Thoracic aorta (tissue), 2 donors: ENCODE measurements at regions not wholly inside any gene's neighbourhood (a gene's known extent, or its start where the extent isn't known, plus 50 kb on each side); places are given as distances from the start of the nearest gene placed in this dataset.
"Not testable (repeated sequence)": the region's sequence is repeated elsewhere in the genome, so short reads cannot be mapped to it uniquely, and the experiment has no call there.

Experiments used
- ATAC-seq: fragments of 150-250 bp; one replicate; pipeline ENCODE4 v1.8.0; 2017; ENCODE audit warnings: low read depth; ENCODE audit not compliant: insufficient number of reproducible peaks, low FRiP score
- DNase-seq: peaks from one replicate; pipeline ENCODE4 v3.0.0-alpha.2; 2020; ENCODE audit warnings: low spot score
- H3K27ac ChIP-seq, 2 donors: fragments of 200-600 bp; sonication (generic); 1 replicate in 1 of 2; 2 replicates in 1 of 2; pipeline ENCODE4 v1.5.1; 2016; ENCODE audit warnings: mild to moderate bottlenecking in 2 of 2, moderate library complexity in 2 of 2
- H3K27me3 ChIP-seq: fragments of 200-600 bp; sonication (generic); replicated peaks from 2 replicates; pipeline ENCODE4 v1.6.0; 2016; ENCODE audit warnings: mild to moderate bottlenecking; ENCODE audit not compliant: insufficient read depth
- H3K36me3 ChIP-seq: fragments of 200-600 bp; sonication (generic); one replicate; pipeline ENCODE4 v1.5.1; 2016
- H3K4me1 ChIP-seq, 2 donors: fragments of 200-600 bp; sonication (generic); 1 replicate in 1 of 2; 2 replicates in 1 of 2; pipeline versions ENCODE4 v1.5.1 to v1.6.0; 2016; ENCODE audit warnings: low read depth in 2 of 2, mild to moderate bottlenecking in 1 of 2; ENCODE audit not compliant: control insufficient read depth in 1 of 2
- H3K4me3 ChIP-seq: fragments of 200-600 bp; sonication (generic); 2 replicates; pipeline ENCODE4 v1.5.1; 2016; ENCODE audit warnings: mild to moderate bottlenecking
- H3K9me3 ChIP-seq: fragments of 200-600 bp; sonication (generic); 2 replicates; pipeline ENCODE4 v1.5.1; 2016
- TF ChIP-seq, protein P1 (sequence below): fragments of 200-600 bp; sonication (generic); IDR thresholded peaks from one replicate; pipeline ENCODE4 v1.5.1; 2019; ENCODE audit warnings: antibody characterized with exemption

GRCh38 chr4:3626131-3626884 lies 94.1 kb upstream of the LRPAP1 start:
- H3K4me1 ChIP-seq, DNase-seq, H3K9me3 ChIP-seq, H3K27ac ChIP-seq, H3K4me3 ChIP-seq, H3K27me3 ChIP-seq, H3K36me3 ChIP-seq, ATAC-seq: not testable (repeated sequence)

DNA sequence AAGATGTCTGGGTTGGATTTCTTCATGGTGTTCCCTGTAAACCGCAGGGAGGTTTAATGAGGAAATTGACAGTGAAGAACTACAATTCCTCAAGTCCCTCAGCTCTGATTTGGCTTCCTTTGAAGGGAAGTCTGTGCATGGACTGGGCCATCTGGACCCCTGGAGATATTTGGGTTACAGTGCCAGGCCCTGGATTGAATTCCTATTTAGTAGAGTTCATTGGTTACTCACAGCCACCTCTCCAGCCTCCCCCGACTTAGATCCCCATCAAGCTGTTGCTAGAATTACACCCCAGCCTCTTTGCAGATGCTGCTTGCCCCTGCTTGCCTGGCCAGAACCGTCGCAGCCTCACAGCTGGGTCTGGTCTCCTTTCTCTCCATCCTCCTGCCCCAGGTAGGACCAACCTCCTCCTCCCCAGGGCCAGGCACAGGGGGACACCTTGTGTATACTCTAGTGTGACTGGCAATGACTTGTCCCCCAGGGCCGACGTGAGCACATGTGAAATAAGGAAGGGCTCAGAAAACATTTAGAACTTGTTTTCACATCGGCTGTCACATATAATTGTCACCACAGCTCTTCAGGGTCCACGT lies 93.2 kb upstream of the LRPAP1 start:
- H3K4me1 ChIP-seq, H3K27ac ChIP-seq, H3K27me3 ChIP-seq, DNase-seq, H3K36me3 ChIP-seq, H3K4me3 ChIP-seq, ATAC-seq, H3K9me3 ChIP-seq: not testable (repeated sequence)

DNA sequence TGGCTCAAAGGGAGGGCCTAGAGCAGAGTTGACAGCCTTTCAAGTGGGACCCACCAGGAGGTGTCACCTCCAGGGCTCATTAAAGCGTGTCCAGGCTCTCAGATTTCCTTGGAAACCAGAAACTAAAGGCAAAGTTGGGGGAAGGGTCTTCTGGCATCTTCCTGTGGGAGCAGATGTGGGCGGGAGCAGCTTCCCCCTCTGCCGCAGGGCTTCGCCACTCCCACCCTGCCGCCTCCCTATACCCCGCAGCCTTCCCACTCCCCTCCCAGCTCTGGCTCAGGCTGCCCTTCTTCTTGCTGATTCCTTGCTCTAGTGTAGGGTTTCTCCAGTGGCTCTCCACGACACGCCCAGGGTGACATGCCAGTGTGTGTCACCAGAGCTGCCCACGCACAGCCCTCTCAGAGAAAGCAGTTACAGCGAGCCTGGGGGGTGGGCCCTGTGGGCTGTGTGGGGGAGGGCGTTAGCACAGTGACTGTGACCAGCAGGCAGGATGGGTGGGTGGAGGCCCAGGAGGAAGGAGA lies 91.6 kb upstream of the LRPAP1 start:
- H3K27me3 ChIP-seq, H3K27ac ChIP-seq, H3K4me3 ChIP-seq, ATAC-seq, H3K36me3 ChIP-seq, H3K4me1 ChIP-seq, DNase-seq, H3K9me3 ChIP-seq: not testable (repeated sequence)

DNA sequence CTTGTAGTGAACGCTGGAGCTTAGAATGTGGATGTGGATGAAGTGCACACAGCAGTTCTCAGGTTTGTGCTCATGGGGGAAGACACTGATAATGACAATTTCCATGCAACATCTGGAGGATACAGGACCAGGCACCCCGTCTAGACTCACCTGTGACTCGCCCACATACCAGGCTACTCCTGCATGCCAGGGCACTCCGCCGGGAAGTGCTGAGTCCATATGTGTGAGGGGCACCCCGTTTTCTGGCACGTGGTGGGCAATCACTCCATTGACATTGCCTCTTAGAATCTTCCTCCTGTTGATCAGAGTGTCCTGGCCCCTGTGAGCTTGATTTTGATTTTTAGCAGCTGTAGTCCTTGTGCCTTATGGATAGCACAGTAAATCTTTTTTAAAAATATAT lies 90.9 kb upstream of the LRPAP1 start:
- no peaks in the 10 kb centered on the region for H3K9me3 ChIP-seq
- H3K4me1 ChIP-seq, result no peaks in the 10 kb centered on the region
- H3K27ac ChIP-seq, result no peak overlapping the region
- DNase-seq (no peak), ATAC-seq (no peak)
- H3K27me3 ChIP-seq, result no peaks in the 10 kb centered on the region
- H3K36me3 ChIP-seq, result no peaks in the 10 kb centered on the region
- H3K4me3 ChIP-seq, result no peak overlapping the region
- TF ChIP-seq, protein P1, sequence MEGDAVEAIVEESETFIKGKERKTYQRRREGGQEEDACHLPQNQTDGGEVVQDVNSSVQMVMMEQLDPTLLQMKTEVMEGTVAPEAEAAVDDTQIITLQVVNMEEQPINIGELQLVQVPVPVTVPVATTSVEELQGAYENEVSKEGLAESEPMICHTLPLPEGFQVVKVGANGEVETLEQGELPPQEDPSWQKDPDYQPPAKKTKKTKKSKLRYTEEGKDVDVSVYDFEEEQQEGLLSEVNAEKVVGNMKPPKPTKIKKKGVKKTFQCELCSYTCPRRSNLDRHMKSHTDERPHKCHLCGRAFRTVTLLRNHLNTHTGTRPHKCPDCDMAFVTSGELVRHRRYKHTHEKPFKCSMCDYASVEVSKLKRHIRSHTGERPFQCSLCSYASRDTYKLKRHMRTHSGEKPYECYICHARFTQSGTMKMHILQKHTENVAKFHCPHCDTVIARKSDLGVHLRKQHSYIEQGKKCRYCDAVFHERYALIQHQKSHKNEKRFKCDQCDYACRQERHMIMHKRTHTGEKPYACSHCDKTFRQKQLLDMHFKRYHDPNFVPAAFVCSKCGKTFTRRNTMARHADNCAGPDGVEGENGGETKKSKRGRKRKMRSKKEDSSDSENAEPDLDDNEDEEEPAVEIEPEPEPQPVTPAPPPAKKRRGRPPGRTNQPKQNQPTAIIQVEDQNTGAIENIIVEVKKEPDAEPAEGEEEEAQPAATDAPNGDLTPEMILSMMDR, result no peak

DNA sequence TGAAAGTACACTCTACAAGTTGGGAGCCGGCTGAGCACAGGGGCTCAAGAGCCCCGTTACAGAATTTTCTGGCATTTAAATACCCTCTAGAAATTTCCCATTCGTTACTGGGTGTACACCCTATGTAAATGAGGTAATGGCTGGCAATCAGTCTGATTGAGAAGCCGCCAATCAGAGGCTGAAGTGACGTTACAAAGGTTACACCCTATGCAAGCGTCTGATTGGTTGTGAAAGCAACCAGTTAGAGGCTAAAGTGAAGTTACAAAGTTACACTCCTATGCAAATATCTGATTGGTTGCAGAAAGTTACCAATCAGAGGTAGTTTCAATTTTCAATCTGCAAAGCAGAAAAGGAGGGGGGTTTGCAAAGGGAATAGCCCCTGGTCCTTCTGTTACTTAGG lies 88.1 kb upstream of the LRPAP1 start:
- H3K4me3 ChIP-seq, H3K4me1 ChIP-seq, ATAC-seq, H3K36me3 ChIP-seq, H3K27ac ChIP-seq, H3K9me3 ChIP-seq, DNase-seq, H3K27me3 ChIP-seq: not testable (repeated sequence)

DNA sequence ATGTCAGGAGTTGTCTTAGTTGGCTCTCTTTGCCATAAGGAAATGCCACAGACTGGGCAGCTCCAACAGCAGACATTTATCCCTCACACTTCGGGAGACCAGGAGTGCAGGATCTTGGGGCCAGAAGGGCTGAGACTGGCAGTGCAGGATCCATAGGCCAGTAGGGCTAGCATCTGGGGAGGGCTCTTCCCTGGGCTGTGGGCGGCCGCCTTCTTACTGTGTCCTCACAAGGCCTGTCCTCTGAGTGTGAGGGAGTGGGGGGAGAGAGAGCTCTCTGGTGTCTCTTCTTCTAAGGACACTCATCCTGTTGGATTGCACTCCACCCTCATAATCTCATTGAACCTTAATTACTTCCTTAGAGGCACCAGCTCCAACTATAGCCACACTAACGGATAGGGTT lies 87.5 kb upstream of the LRPAP1 start:
- not testable (repeated sequence) for H3K4me3 ChIP-seq, H3K27ac ChIP-seq, H3K27me3 ChIP-seq, H3K4me1 ChIP-seq, H3K36me3 ChIP-seq, H3K9me3 ChIP-seq, ATAC-seq, DNase-seq

DNA sequence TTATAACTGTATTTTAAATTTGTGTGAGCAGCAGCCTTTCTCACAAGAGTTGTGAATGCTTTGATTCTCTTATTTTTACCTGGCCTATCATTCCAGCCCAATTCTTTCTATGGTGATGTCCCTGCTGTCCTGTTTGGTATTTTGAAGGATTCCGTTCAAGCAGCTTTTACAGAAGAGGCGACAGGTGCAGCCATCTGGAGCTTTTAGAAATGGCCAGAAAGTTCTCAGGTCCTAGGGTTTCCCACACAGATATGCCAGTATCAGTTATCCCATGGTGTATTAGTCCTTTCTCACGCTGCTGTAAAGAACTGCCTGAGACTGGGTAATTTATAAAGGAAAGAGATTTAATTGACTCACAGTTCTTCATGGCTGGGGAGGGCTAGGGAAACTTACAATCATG lies 86.1 kb upstream of the LRPAP1 start:
- H3K36me3 ChIP-seq, ATAC-seq, DNase-seq: not testable (repeated sequence)

More for the DNA sequence above, 86.1 kb upstream of the LRPAP1 start:
- not testable (repeated sequence) for H3K27me3 ChIP-seq, H3K4me3 ChIP-seq, H3K27ac ChIP-seq, H3K9me3 ChIP-seq
- peaks cover 0 to 10% of the 10 kb centered on the region in 2 donors for H3K4me1 ChIP-seq
